Activated T-helper 17 cell treated with anti-CD3 and anti-CD28 coated beads, Interleukin-2, amount 50 U/mL, for 72 hours (primary cell): ENCODE measurements at regions not wholly inside any gene's neighbourhood (a gene's known extent, or its start where the extent isn't known, plus 50 kb on each side); places are given as distances from the start of the nearest gene placed in this dataset.

Source experiments
- ATAC-seq: fragments of 150-1000 bp; cut with Tn5 transposase; replicated peaks from 2 replicates; pipeline ENCODE4 v1.10.0; 2021; ENCODE audit warnings: mild to moderate bottlenecking, moderate library complexity
- H3K27ac Mint-ChIP-seq: one replicate; pipeline ENCODE4 v1.8.0; 2022; ENCODE audit warnings: mixed read lengths
- H3K27me3 Mint-ChIP-seq: one replicate; pipeline ENCODE4 v1.8.0; 2022; ENCODE audit warnings: mixed read lengths
- H3K36me3 Mint-ChIP-seq: one replicate; pipeline ENCODE4 v1.8.0; 2022; ENCODE audit warnings: low read depth, mild to moderate bottlenecking, mixed read lengths
- H3K4me1 Mint-ChIP-seq: one replicate; pipeline ENCODE4 v1.8.0; 2022; ENCODE audit warnings: mixed read lengths
- H3K4me3 Mint-ChIP-seq: one replicate; pipeline ENCODE4 v1.8.0; 2022; ENCODE audit warnings: mild to moderate bottlenecking, mixed read lengths
- H3K9me3 Mint-ChIP-seq: one replicate; pipeline ENCODE4 v1.8.0; 2022; ENCODE audit warnings: mixed read lengths

- Mint-ChIP-seq H3K4me1 (peaks cover 25% of the 10 kb centered on the region), H3K36me3 (no peaks in the 10 kb centered on the region), H3K9me3 (peaks cover 3% of the 10 kb centered on the region), H3K27ac (no peak overlapping the region), H3K27me3 (no peaks in the 10 kb centered on the region), H3K4me3 (no peak overlapping the region)
- ATAC-seq: no peak
Measured at GRCh38 chr6:149158076-149158475, 159.4 kb upstream of the TAB2 start.

GRCh38 chr6:149160943-149161342 lies 156.6 kb upstream of the TAB2 start:
- H3K27ac Mint-ChIP-seq: no peak overlapping the region
- H3K27me3 Mint-ChIP-seq: no peaks in the 10 kb centered on the region
- no peak overlapping the region for H3K4me3 Mint-ChIP-seq
- H3K9me3 Mint-ChIP-seq: peaks cover 3% of the 10 kb centered on the region
- peaks cover 10% of the 10 kb centered on the region for H3K4me1 Mint-ChIP-seq
- no peak for ATAC-seq
- no peaks in the 10 kb centered on the region for H3K36me3 Mint-ChIP-seq

- Mint-ChIP-seq H3K36me3 (no peaks in the 10 kb centered on the region), H3K4me1 (peaks cover 16% of the 10 kb centered on the region), H3K27ac (no peak overlapping the region), H3K4me3 (no peak overlapping the region), H3K9me3 (peaks cover 3% of the 10 kb centered on the region), H3K27me3 (no peaks in the 10 kb centered on the region)
- ATAC-seq: no peak
Measured at GRCh38 chr6:149162924-149163323, 154.6 kb upstream of the TAB2 start.

DNA sequence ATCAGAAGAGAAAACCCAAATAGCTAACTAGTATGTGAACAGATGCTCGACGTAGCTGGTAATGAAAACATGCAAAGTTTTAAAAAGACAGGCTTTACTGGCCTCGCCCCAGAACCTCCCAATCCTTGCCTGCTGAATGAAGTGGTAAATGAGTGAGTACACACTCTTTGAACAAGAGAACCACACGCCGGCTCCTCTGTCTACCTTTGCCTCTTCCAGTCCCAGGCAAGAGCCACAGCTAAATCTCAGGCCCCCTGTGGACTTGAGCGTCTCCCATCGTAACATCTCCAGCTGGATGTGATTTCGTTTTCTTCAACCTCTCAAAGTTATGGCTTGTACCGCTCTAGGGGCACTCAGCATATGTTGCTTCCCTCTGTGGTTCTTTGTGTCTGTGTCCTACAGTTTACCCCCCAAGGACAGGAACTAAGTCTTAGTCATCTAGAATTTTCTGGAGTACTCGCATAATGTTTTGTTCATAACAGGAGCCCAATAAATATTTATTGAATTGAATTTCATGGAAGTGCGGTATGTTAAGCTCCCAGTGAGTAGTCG lies 153.2 kb upstream of the TAB2 start:
- peaks cover 20% of the 10 kb centered on the region for H3K4me1 Mint-ChIP-seq
- no peaks in the 10 kb centered on the region for H3K9me3 Mint-ChIP-seq
- no peak for ATAC-seq
- no peaks in the 10 kb centered on the region for H3K27me3 Mint-ChIP-seq
- no peak overlapping the region for H3K4me3 Mint-ChIP-seq
- no peaks in the 10 kb centered on the region for H3K36me3 Mint-ChIP-seq
- no peak overlapping the region for H3K27ac Mint-ChIP-seq

DNA sequence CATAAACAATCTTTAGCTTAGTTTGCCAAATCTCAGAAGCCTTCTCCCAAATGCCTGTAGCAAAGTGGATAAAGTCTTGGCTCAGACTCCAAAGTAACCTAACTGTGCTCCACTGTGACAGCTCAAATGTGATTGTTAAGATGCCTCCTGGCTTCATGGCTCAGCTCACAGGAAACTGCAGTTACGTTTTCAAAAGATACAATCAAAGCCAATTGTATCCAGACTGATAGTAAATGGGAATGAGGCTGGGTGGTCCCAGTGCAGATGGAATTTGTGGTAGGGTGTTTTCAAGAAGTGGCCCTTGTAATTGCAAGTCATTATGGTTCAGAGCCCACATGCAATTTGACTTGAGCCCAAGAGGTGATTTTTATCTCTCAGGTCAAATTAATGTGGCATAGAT lies 151.2 kb upstream of the TAB2 start:
- no peaks in the 10 kb centered on the region for H3K27me3 Mint-ChIP-seq
- no peak for ATAC-seq
- H3K36me3 Mint-ChIP-seq: no peaks in the 10 kb centered on the region
- peak overlapping the region; percentile 76 for H3K4me3 Mint-ChIP-seq
- H3K27ac Mint-ChIP-seq: peak overlapping the region; percentile 77
- H3K9me3 Mint-ChIP-seq: no peaks in the 10 kb centered on the region
- peaks cover 34% of the 10 kb centered on the region for H3K4me1 Mint-ChIP-seq

DNA sequence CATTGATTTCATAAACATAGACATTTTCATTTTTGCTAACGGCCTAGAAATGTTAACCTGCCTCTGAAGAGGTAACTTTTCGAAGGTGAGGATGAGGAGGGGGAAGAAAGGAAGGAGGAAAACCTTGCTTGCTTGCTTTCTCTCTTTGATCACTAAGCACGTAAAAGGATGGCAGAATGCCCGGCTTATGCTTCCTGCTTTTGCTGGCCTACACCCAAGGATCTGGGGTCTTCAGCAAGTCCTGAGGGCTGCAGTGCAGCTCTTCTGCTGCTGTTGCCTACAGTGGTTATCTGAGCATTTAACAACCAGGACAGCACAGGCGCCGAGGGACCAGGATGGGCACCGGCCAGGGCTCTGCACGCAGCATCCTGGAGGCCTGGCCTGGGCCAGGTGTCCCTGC lies 150.8 kb upstream of the TAB2 start:
- Mint-ChIP-seq H3K4me3 (peak overlapping the region; percentile 76), H3K4me1 (peaks cover 36% of the 10 kb centered on the region), H3K27ac (peak overlapping the region; percentile 77), H3K36me3 (no peaks in the 10 kb centered on the region), H3K27me3 (no peaks in the 10 kb centered on the region), H3K9me3 (no peaks in the 10 kb centered on the region)
- no peak for ATAC-seq

DNA sequence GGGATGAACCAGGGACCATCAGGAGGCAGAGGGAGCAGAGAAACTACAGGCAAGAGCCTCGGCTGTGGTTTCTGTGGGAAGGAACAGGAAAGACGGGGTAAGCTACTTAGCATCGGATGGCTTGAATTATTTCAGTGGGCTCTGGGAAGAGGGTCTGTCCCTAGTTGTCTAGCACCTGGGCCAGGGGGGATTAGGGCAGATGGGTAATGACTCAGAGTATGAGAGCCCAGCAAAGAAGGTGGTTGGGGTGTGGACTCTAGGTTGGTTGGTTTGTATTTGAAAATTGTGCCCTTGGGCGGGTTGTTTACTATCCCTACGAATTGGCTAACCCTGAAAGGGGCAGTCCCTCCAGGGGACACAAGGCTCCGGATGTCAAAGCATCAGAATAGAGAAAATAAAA lies 148.5 kb upstream of the TAB2 start:
- peaks cover 45% of the 10 kb centered on the region for H3K4me1 Mint-ChIP-seq

GRCh38 chr6:149169761-149170511 lies 147.6 kb upstream of the TAB2 start:
- H3K4me1 Mint-ChIP-seq: peaks cover 49% of the 10 kb centered on the region
- H3K27ac Mint-ChIP-seq: peak overlapping the region; percentile 56
- H3K4me3 Mint-ChIP-seq: peak overlapping the region; percentile 54
- no peaks in the 10 kb centered on the region for H3K27me3 Mint-ChIP-seq
- no peaks in the 10 kb centered on the region for H3K36me3 Mint-ChIP-seq
- H3K9me3 Mint-ChIP-seq: no peaks in the 10 kb centered on the region
- peak; percentile 42 for ATAC-seq

More for the DNA sequence above, 148.5 kb upstream of the TAB2 start:
- Mint-ChIP-seq H3K27me3 (no peaks in the 10 kb centered on the region), H3K9me3 (no peaks in the 10 kb centered on the region), H3K36me3 (no peaks in the 10 kb centered on the region), H3K27ac (peak overlapping the region; percentile 56), H3K4me3 (peak overlapping the region; percentile 54)
- ATAC-seq: peak; percentile 71

- H3K4me3 Mint-ChIP-seq: peak overlapping the region; percentile 56
- peak overlapping the region; percentile 92 for H3K27ac Mint-ChIP-seq
- peak; percentile 51 for ATAC-seq
- peaks cover 51% of the 10 kb centered on the region for H3K4me1 Mint-ChIP-seq
- H3K36me3 Mint-ChIP-seq: no peaks in the 10 kb centered on the region
- no peaks in the 10 kb centered on the region for H3K27me3 Mint-ChIP-seq
- no peaks in the 10 kb centered on the region for H3K9me3 Mint-ChIP-seq
Measured at GRCh38 chr6:149170564-149171452, 146.7 kb upstream of the TAB2 start.

GRCh38 chr6:149173222-149173621 lies 144.3 kb upstream of the TAB2 start:
- no peaks in the 10 kb centered on the region for H3K27me3 Mint-ChIP-seq
- peaks cover 45% of the 10 kb centered on the region for H3K4me1 Mint-ChIP-seq
- H3K9me3 Mint-ChIP-seq: peaks cover 4% of the 10 kb centered on the region
- H3K27ac Mint-ChIP-seq: no peak overlapping the region
- H3K4me3 Mint-ChIP-seq: no peak overlapping the region
- no peak for ATAC-seq
- H3K36me3 Mint-ChIP-seq: no peaks in the 10 kb centered on the region

GRCh38 chr6:149174962-149175361 lies 142.6 kb upstream of the TAB2 start:
- Mint-ChIP-seq H3K4me1 (peaks cover 34% of the 10 kb centered on the region), H3K36me3 (no peaks in the 10 kb centered on the region), H3K27ac (no peak overlapping the region), H3K27me3 (no peaks in the 10 kb centered on the region), H3K9me3 (peaks cover 15% of the 10 kb centered on the region), H3K4me3 (no peak overlapping the region)
- peak; percentile 38 for ATAC-seq

DNA sequence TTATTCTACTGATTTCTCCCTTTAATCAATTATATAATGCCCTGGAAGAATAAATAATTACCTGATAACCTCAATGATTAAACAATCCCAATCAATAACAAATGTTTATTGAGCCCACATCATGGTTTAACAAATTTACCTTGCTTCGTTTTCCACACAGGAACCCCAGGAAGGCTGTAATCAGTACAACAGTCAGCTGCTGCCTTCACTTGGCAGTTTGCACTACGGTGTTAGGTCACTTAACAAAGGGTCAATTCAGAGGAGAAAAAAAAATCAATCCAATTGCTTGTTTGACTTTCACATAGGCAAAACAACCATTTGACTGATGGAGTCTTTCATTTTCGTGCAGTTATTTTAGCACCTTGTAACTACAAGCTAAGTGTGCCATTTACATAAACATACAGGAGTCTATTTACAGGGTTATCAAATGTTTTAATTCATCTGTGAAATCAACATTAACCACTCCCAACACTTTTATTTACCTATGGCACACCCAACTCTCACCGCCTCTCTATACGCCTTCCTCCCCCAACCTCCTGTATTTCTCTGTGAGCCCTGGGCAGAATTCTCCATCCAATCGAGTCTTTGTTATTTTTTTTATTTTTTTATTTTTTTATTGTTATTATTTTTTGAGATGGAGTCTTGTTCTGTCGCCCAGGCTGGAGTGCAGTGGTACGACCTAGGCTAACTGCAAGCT lies 140.4 kb upstream of the TAB2 start:
- Mint-ChIP-seq H3K4me1 (peaks cover 23% of the 10 kb centered on the region), H3K27ac (no peak overlapping the region), H3K27me3 (no peaks in the 10 kb centered on the region), H3K4me3 (no peak overlapping the region), H3K36me3 (no peaks in the 10 kb centered on the region), H3K9me3 (peaks cover 15% of the 10 kb centered on the region)
- no peak for ATAC-seq

DNA sequence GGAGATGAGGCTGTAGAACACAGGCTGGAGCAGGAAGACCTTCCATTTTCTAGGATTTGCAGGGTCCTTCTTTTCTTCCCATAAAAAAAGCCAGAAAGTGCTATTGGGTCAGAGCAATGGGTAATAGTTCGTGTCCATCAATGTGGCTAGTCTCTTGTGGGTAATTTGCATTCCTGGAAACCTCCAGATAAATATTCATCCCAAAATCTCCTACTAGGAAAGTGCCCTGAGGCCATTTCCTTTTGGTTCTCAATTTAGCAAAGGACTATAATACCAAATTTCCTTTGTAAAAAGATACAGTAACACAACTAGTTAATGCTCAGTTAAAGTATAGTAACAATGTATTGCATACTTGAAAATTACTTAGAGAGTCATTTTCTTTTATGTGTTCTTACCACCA lies 138.1 kb upstream of the TAB2 start:
- Mint-ChIP-seq H3K27ac (no peak overlapping the region), H3K4me3 (no peak overlapping the region), H3K4me1 (peaks cover 11% of the 10 kb centered on the region), H3K9me3 (peaks cover 17% of the 10 kb centered on the region), H3K27me3 (no peaks in the 10 kb centered on the region), H3K36me3 (no peaks in the 10 kb centered on the region)
- ATAC-seq: no peak

DNA sequence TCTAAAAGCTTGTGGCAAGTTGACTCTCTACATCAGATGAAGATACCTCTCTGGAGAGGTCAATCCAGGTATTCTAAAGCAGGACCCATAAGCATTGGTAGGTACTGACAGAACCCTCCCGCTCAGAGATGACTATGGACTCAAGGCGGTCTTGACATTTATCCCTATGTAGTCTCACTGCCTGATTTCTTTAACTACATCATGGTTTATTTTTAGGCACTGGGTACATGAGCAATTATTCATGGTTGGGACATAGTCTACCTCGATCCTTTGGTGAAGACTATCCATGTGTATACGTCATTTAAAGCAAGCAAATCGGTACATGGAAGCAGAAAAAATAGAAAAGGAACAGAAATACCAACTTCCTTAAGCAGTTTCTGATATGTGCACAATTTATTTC lies 136.2 kb upstream of the TAB2 start:
- no peaks in the 10 kb centered on the region for H3K36me3 Mint-ChIP-seq
- ATAC-seq: no peak
- H3K27ac Mint-ChIP-seq: no peak overlapping the region
- peaks cover 24% of the 10 kb centered on the region for H3K9me3 Mint-ChIP-seq
- no peaks in the 10 kb centered on the region for H3K27me3 Mint-ChIP-seq
- H3K4me1 Mint-ChIP-seq: peaks cover 5% of the 10 kb centered on the region
- H3K4me3 Mint-ChIP-seq: no peak overlapping the region
